Body of pancreas (tissue), 4 donors: ENCODE measurements at regions not wholly inside any gene's neighbourhood (a gene's known extent, or its start where the extent isn't known, plus 50 kb on each side); places are given as distances from the start of the nearest gene placed in this dataset.

ENCODE experiments used
- CTCF ChIP-seq, 7 experiments: fragments of 450-650 bp in 4 of 7; fragments of 200-600 bp in 3 of 7; sonication (generic) in 3 of 7; IDR thresholded peaks; one replicate each; pipeline ENCODE4 v1.5.1; 2016 to 2019; ENCODE audit warnings: antibody characterized with exemption in 7 of 7
- POLR2A ChIP-seq, 3 donors: fragments of 450-650 bp; IDR thresholded peaks; one replicate each; pipeline ENCODE4 v1.6.1; 2016; ENCODE audit warnings: antibody characterized with exemption in 3 of 3, mild to moderate bottlenecking in 2 of 3

- TF ChIP-seq CTCF (IDR thresholded peaks at IDR 0.05) (no peak), POLR2A (IDR thresholded peaks at IDR 0.05) (no peak)
Measured at GRCh38 chr16:73912281-73912680, 384.3 kb upstream of the PSMD7 start.
